HFF-Myc (cell line): ENCODE measurements at regions not wholly inside any gene's neighbourhood (a gene's known extent, or its start where the extent isn't known, plus 50 kb on each side); places are given as distances from the start of the nearest gene placed in this dataset.

Experiments
- DNase-seq: peaks from one replicate; pipeline ENCODE4 v3.0.0-alpha.2; 2011; ENCODE audit warnings: low read depth; ENCODE audit errors: extremely low read depth
- H3K4me3 ChIP-seq: replicated peaks from 2 replicates; pipeline ENCODE4 v1.5.1; 2011; ENCODE audit warnings: low read depth, mild to moderate bottlenecking, control low read depth, low read length
- TF ChIP-seq, protein P1 (sequence below): IDR thresholded peaks from 2 replicates; pipeline ENCODE4 v1.5.1; 2012; ENCODE audit warnings: mild to moderate bottlenecking, low read depth, low read length, control low read depth; ENCODE audit errors: missing control alignments

GRCh38 chr3:150357923-150358607 lies 50.0 kb upstream of the TSC22D2 start:
- H3K4me3 ChIP-seq, result no peak overlapping the region
- no peak for DNase-seq
- TF ChIP-seq, protein P1, sequence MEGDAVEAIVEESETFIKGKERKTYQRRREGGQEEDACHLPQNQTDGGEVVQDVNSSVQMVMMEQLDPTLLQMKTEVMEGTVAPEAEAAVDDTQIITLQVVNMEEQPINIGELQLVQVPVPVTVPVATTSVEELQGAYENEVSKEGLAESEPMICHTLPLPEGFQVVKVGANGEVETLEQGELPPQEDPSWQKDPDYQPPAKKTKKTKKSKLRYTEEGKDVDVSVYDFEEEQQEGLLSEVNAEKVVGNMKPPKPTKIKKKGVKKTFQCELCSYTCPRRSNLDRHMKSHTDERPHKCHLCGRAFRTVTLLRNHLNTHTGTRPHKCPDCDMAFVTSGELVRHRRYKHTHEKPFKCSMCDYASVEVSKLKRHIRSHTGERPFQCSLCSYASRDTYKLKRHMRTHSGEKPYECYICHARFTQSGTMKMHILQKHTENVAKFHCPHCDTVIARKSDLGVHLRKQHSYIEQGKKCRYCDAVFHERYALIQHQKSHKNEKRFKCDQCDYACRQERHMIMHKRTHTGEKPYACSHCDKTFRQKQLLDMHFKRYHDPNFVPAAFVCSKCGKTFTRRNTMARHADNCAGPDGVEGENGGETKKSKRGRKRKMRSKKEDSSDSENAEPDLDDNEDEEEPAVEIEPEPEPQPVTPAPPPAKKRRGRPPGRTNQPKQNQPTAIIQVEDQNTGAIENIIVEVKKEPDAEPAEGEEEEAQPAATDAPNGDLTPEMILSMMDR, result no peak

GRCh38 chr3:150357140-150357539 lies 51.0 kb upstream of the TSC22D2 start:
- TF ChIP-seq, protein P1, result no peak
- no peak overlapping the region for H3K4me3 ChIP-seq
- no peak for DNase-seq

DNA sequence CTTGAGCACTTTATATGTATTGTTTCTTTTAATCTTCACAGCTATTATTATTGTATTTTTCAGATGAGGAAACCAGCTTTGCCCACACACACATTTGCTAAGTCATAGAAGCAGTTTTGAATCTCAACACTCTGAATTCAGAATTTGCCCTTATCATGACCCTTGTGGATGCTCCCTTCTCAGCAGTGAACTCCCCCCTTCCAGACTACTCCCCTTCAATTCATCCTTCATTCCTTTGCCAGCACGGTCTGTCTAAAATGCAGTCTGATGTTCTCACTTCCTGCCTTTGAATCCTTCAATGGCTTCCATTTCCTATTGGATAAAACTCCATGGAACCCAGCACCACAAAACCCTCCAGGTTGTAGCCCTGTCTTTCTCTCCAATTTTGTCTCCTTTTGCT lies 52.5 kb upstream of the TSC22D2 start:
- DNase-seq, result no peak
- TF ChIP-seq, protein P1, result no peak
- H3K4me3 ChIP-seq, result no peak overlapping the region

GRCh38 chr3:150352931-150353330 lies 55.2 kb upstream of the TSC22D2 start:
- DNase-seq, result no peak
- TF ChIP-seq, protein P1, result no peak
- H3K4me3 ChIP-seq, result no peak overlapping the region

- TF ChIP-seq, protein P1, result no peak
- no peak for DNase-seq
- no peak overlapping the region for H3K4me3 ChIP-seq
Observed at GRCh38 chr3:150351398-150351797, 56.7 kb upstream of the TSC22D2 start.

DNA sequence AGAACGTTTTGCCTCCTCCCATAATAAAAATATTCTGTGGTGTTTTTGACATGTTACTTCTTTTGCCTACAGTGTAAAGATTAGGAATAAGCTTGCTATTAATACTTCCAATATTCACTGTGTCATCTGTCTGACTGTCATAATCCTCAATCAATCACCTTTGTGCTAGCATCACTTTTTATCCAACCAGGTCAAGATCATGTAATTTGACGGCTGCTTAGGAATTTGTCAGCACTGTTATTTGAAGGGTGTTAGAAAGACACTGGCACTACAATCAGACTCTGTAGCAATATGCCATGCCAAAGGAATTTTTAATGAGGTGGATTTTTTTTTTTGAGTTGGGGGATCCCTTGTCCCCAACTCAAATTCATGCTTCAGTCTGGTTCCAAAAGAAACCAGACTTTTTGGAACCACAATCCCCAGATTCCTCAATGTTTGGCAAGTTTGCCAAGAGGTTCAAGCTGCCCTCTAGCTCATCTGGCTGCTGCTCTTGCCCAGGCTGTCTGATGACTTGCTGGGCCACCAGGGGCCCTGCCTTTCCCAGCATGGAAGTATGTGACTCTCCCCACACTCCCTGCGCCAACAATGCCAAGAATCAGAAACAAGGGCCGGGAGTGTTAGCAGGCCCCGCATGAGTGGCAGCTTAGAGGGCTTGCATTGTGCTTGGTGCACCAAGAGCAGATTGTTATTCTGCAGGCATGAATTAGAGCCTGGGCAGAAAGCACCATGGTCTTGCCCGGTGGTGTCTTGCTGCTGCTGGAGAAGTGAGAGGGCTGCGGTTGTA lies 58.6 kb upstream of the TSC22D2 start:
- DNase-seq, result no peak
- H3K4me3 ChIP-seq, result no peak overlapping the region
- TF ChIP-seq, protein P1, result no peak

DNA sequence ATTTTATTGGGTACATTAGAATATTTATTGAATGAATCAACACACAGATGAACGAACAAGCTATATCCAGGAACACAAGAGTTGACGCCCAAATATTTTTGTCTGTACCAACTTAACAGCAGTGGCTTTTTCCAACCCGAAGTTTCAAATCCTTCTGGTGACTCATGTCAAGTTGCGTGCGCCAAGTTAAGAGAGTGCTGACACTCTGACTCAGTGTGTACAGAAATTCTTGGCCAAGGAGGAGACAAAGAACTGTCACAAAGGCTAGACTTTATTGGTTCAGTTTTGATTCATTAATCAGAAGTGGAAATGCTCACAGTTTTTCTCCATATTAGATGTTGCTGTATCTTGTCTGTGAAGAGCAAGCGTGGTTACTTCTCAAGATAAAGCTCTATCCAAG lies 59.6 kb upstream of the TSC22D2 start:
- no peak overlapping the region for H3K4me3 ChIP-seq
- DNase-seq, result peak; percentile 60
- TF ChIP-seq, protein P1, result no peak
